Mammary epithelial cell (primary cell): ENCODE measurements at regions not wholly inside any gene's neighbourhood (a gene's known extent, or its start where the extent isn't known, plus 50 kb on each side); places are given as distances from the start of the nearest gene placed in this dataset.
A peak's percentile ranks its signal among the peaks of the same experiment; 100 is the strongest.

Experiments used
- EZH2 ChIP-seq: IDR thresholded peaks from 2 replicates; pipeline ENCODE4 v1.6.1; 2012; ENCODE audit warnings: low read length, inconsistent platforms, borderline replicate concordance
- TF ChIP-seq, protein P1 (sequence below), 2 donors: IDR thresholded peaks in 1 of 2; conservative IDR thresholded peaks in 1 of 2; 2 replicates each; pipeline ENCODE4 v1.5.1; 2011 to 2012; ENCODE audit warnings: inconsistent platforms in 2 of 2, low read length in 2 of 2, mild to moderate bottlenecking in 2 of 2, control low read depth in 1 of 2, low read depth in 1 of 2; ENCODE audit not compliant: insufficient read depth in 1 of 2; ENCODE audit errors: extremely low read depth in 1 of 2

GRCh38 chr12:46677749-46678148, 148.0 kb downstream of the SLC38A4 start:
- TF ChIP-seq EZH2 = no peak
- TF ChIP-seq, protein P1, sequence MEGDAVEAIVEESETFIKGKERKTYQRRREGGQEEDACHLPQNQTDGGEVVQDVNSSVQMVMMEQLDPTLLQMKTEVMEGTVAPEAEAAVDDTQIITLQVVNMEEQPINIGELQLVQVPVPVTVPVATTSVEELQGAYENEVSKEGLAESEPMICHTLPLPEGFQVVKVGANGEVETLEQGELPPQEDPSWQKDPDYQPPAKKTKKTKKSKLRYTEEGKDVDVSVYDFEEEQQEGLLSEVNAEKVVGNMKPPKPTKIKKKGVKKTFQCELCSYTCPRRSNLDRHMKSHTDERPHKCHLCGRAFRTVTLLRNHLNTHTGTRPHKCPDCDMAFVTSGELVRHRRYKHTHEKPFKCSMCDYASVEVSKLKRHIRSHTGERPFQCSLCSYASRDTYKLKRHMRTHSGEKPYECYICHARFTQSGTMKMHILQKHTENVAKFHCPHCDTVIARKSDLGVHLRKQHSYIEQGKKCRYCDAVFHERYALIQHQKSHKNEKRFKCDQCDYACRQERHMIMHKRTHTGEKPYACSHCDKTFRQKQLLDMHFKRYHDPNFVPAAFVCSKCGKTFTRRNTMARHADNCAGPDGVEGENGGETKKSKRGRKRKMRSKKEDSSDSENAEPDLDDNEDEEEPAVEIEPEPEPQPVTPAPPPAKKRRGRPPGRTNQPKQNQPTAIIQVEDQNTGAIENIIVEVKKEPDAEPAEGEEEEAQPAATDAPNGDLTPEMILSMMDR (conservative IDR thresholded peaks at IDR 0.05 in 1 of 2, IDR thresholded peaks at IDR 0.05 in 1 of 2; ENCODE audit: extremely low read depth in 1 of 2, insufficient read depth in 1 of 2, low read depth in 1 of 2, low read length in 2 of 2) = peak; percentile 33 to 63
